A549 (cell line): ENCODE measurements at regions not wholly inside any gene's neighbourhood (a gene's known extent, or its start where the extent isn't known, plus 50 kb on each side); places are given as distances from the start of the nearest gene placed in this dataset.

Source experiments
- ATAC-seq, 2 experiments: fragments of 200-7000 bp in 1 of 2; fragments of >200 bp in 1 of 2; cut with Nextera tagmentation in 1 of 2; cut with Tn5 transposase in 1 of 2; 3 replicates each; pipeline versions ENCODE4 v1.8.0 to v1.9.1; 2018 to 2020; ENCODE audit warnings: mild to moderate bottlenecking in 1 of 2, moderate library complexity in 1 of 2
- CTCF ChIA-PET: fragments of 300-600 bp; sonication (Branson Sonifier 250); formaldehyde crosslinking; extraction: SDS; loops from one replicate; lab custom pipeline; 2021; ENCODE audit warnings: antibody characterized with exemption, inconsistent platforms; lab: Yijun Ruan, JAX
- POLR2A ChIA-PET: fragments of 350-600 bp; formaldehyde crosslinking; extraction: SDS; loops from one replicate; lab custom pipeline; 2021; ENCODE audit warnings: antibody characterized with exemption, inconsistent platforms; lab: Yijun Ruan, JAX
- DNase-seq, 2 experiments: peaks; one replicate each; pipeline versions ENCODE4 v3.0.0 to v3.0.0-alpha.2; 2011 to 2016; ENCODE audit warnings: low read depth in 1 of 2, low spot score in 1 of 2
- FAIRE-seq: peaks from 2 replicates; lab custom pipeline; 2011; peaks lifted over from hg19 to GRCh38; lab: Jason Lieb, UNC
- H3K27ac ChIP-seq, 2 experiments: fragments of >200 bp; sonication (Bioruptor Twin); formaldehyde crosslinking; 3 replicates each; pipeline ENCODE4 v1.5.1; 2016 to 2017
- H3K4me1 ChIP-seq: fragments of >200 bp; sonication (Bioruptor Twin); formaldehyde crosslinking; 3 replicates; pipeline ENCODE4 v1.6.1; 2016
- H3K4me2 ChIP-seq: fragments of >200 bp; sonication (Bioruptor Twin); formaldehyde crosslinking; 3 replicates; pipeline ENCODE4 v1.6.1; 2016
- H3K4me3 ChIP-seq: fragments of >200 bp; sonication (Bioruptor Twin); formaldehyde crosslinking; 3 replicates; pipeline ENCODE4 v1.5.1; 2016
- H3K9me3 ChIP-seq: fragments of >200 bp; sonication (Bioruptor Twin); formaldehyde crosslinking; 3 replicates; pipeline ENCODE4 v1.6.1; 2016
- BHLHE40 ChIP-seq: IDR thresholded peaks from 2 replicates; pipeline ENCODE4 v1.6.1; 2012; ENCODE audit warnings: low read depth, low read length, inconsistent platforms
- CBX2 ChIP-seq: fragments of 200-600 bp; sonication (generic); IDR thresholded peaks from 2 replicates; pipeline ENCODE4 v1.6.1; 2016; ENCODE audit warnings: low read depth, mild to moderate bottlenecking, borderline replicate concordance
- CHD4 ChIP-seq: fragments of 200-600 bp; sonication (generic); IDR thresholded peaks from 2 replicates; pipeline ENCODE4 v1.6.1; 2016; ENCODE audit warnings: antibody characterized with exemption, mild to moderate bottlenecking, borderline replicate concordance
- E2F6 ChIP-seq: IDR thresholded peaks from 2 replicates; pipeline ENCODE4 v1.6.1; 2012; ENCODE audit warnings: low read depth, borderline replicate concordance
- EP300 ChIP-seq, 2 experiments: fragments of >200 bp; sonication (Bioruptor Twin); formaldehyde crosslinking; IDR thresholded peaks; 2 replicates in 1 of 2; 3 replicates in 1 of 2; pipeline ENCODE4 v1.6.1; 2016 to 2017
- FOSL2 ChIP-seq, 2 experiments: fragments of 450-650 bp in 1 of 2; fragments of >200 bp in 1 of 2; sonication (Bioruptor Twin) in 1 of 2; formaldehyde crosslinking; IDR thresholded peaks; 2 replicates each; pipeline versions ENCODE4 v1.5.0 to v1.6.1; 2016 to 2020; ENCODE audit warnings: mild to moderate bottlenecking in 1 of 2, moderate library complexity in 1 of 2
- FOXS1 ChIP-seq: fragments of 250-450 bp; sonication (Bioruptor Pico); IDR thresholded peaks from 2 replicates; pipeline ENCODE4 v1.5.0; 2020; ENCODE audit warnings: mild to moderate bottlenecking, moderate library complexity
- HEYL ChIP-seq: fragments of 250-450 bp; sonication (Bioruptor Pico); IDR thresholded peaks from 2 replicates; pipeline ENCODE4 v1.8.0; 2021; ENCODE audit warnings: mild to moderate bottlenecking, moderate library complexity
- HOXA7 ChIP-seq: fragments of 250-450 bp; sonication (Bioruptor Pico); IDR thresholded peaks from 2 replicates; pipeline ENCODE4 v1.5.0; 2020; ENCODE audit warnings: mild to moderate bottlenecking, moderate library complexity
- JUN ChIP-seq, 2 experiments: fragments of >200 bp; sonication (Bioruptor Twin); formaldehyde crosslinking; IDR thresholded peaks; 2 replicates in 1 of 2; 3 replicates in 1 of 2; pipeline ENCODE4 v1.6.1; 2016 to 2017
- POLR2AphosphoS2 ChIP-seq: conservative IDR thresholded peaks from 2 replicates; pipeline ENCODE4 v1.6.1; 2012; ENCODE audit warnings: low read length, improper control_type of control experiment, inconsistent platforms
- RAD21 ChIP-seq, 2 experiments: fragments of >200 bp in 1 of 2; sonication (Bioruptor Twin) in 1 of 2; formaldehyde crosslinking in 1 of 2; IDR thresholded peaks in 1 of 2; conservative IDR thresholded peaks in 1 of 2; 2 replicates in 1 of 2; 3 replicates in 1 of 2; pipeline ENCODE4 v1.6.1; 2012 to 2018; ENCODE audit warnings: inconsistent platforms in 1 of 2
- RARB ChIP-seq: fragments of 250-450 bp; sonication (Bioruptor Pico); IDR thresholded peaks from 2 replicates; pipeline ENCODE4 v1.8.0; 2021; ENCODE audit warnings: mild to moderate bottlenecking, moderate library complexity
- RNF2 ChIP-seq: fragments of 200-600 bp; sonication (generic); IDR thresholded peaks from 2 replicates; pipeline ENCODE4 v1.6.1; 2016; ENCODE audit warnings: low read depth, mild to moderate bottlenecking, antibody characterized with exemption, moderate library complexity, borderline replicate concordance
- SREBF2 ChIP-seq: fragments of 450-650 bp; IDR thresholded peaks from 2 replicates; pipeline ENCODE4 v1.6.1; 2014; ENCODE audit warnings: mild to moderate bottlenecking, moderate library complexity
- TFCP2L1 ChIP-seq: fragments of 250-450 bp; sonication (Bioruptor Pico); IDR thresholded peaks from 2 replicates; pipeline ENCODE4 v1.5.0; 2021; ENCODE audit warnings: mild to moderate bottlenecking
- ZC3H11A ChIP-seq: fragments of 450-650 bp; IDR thresholded peaks from 2 replicates; pipeline ENCODE4 v1.6.1; 2014; ENCODE audit warnings: antibody characterized with exemption, mild to moderate bottlenecking
- WGBS: methylation state at CpG from one replicate; pipeline ENCODE4 v1.1.6; 2017; ENCODE audit errors: missing lambda C conversion rate; 5-methylcytosine and 5-hydroxymethylcytosine counted together
- TF ChIP-seq, protein P1 (sequence below): IDR thresholded peaks from 2 replicates; pipeline ENCODE4 v1.6.1; 2012
- TF ChIP-seq, protein P2 (sequence below): fragments of 250-450 bp; sonication (Bioruptor Pico); IDR thresholded peaks from 2 replicates; pipeline ENCODE4 v1.5.0; 2021; ENCODE audit warnings: mild to moderate bottlenecking, moderate library complexity, borderline replicate concordance
- TF ChIP-seq, protein P3 (sequence below): fragments of >200 bp; sonication (Bioruptor Twin); formaldehyde crosslinking; IDR thresholded peaks from 3 replicates; pipeline ENCODE4 v1.5.1; 2016

DNA sequence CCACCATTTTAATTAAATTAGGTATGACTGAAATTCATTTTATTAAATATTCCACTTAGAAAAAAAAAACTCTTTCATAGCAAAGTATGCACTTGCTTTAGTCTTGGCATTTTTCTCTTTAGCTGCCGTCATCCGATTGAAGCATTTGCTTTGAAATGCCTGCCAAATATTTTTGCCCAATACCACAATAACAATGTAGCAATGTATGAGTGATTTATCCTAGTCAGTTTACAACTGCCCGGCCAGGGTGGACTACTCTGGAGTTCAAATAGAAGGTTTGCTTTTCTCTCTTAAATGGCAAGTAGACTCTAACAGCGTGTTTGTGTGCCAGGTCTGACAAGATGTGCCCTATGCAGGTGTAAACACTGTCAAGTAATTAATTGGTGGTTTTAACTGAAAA is 675.3 kb upstream of the SGCG start:
- WGBS: 66% methylated on average over 4 of the region's 4 CpGs
- no peak overlapping the region for H3K4me3 ChIP-seq
- DNase-seq (no peak), ATAC-seq (no peak), FAIRE-seq (no peak)
- POLR2A ChIA-PET: no interaction called here
- H3K9me3 ChIP-seq: no peaks in the 10 kb centered on the region
- no peak overlapping the region for H3K27ac ChIP-seq
- H3K4me1 ChIP-seq: no peaks in the 10 kb centered on the region
- TF ChIP-seq, protein P1, sequence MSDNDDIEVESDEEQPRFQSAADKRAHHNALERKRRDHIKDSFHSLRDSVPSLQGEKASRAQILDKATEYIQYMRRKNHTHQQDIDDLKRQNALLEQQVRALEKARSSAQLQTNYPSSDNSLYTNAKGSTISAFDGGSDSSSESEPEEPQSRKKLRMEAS: no peak
- no peak for TF ChIP-seq EP300 (IDR thresholded peaks at IDR 0.05)
- no peak for TF ChIP-seq HOXA7 (CRISPR knock-in tag)
- TF ChIP-seq, all 56 proteins: peak for 0
- CTCF ChIA-PET: no interaction called here
- no peak overlapping the region for H3K4me2 ChIP-seq

DNA sequence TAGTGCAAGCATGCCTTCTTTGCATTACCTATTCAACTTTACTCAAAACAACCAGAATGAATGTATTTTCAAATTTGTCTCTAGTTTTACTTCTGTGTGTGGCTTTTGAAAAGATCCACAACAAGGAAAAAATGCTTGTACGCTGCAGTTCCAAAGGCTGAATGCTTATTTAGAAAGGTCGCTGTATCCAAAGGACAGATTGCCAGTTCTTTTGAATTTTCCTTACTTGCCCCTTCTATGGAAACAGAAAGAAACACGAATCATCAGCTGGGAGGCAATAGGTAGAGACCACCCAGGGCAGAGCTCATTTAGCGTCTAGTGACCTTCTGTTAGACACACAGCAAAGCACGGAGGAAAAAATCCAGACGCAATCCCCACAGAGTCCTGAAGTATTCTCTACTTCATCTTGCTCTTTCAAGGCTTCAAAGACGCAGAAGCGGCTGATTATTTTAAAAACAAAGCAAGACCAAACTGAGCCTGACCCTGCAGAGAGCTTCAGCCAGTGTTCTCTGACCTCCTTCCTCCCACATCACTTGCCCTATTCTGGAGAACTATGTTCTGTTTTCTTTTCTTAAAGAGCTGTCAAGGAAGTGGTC is 674.6 kb upstream of the SGCG start:
- ChIA-PET CTCF (no interaction called here), POLR2A (no interaction called here)
- no peak overlapping the region for H3K4me2 ChIP-seq
- H3K9me3 ChIP-seq: no peaks in the 10 kb centered on the region
- H3K4me1 ChIP-seq: no peaks in the 10 kb centered on the region
- ATAC-seq (no peak), DNase-seq (no peak), FAIRE-seq (no peak)
- no peak overlapping the region for H3K4me3 ChIP-seq
- TF ChIP-seq, protein P2, sequence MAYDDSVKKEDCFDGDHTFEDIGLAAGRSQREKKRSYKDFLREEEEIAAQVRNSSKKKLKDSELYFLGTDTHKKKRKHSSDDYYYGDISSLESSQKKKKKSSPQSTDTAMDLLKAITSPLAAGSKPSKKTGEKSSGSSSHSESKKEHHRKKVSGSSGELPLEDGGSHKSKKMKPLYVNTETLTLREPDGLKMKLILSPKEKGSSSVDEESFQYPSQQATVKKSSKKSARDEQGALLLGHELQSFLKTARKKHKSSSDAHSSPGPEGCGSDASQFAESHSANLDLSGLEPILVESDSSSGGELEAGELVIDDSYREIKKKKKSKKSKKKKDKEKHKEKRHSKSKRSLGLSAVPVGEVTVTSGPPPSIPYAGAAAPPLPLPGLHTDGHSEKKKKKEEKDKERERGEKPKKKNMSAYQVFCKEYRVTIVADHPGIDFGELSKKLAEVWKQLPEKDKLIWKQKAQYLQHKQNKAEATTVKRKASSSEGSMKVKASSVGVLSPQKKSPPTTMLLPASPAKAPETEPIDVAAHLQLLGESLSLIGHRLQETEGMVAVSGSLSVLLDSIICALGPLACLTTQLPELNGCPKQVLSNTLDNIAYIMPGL (CRISPR knock-in tag): no peak
- TF ChIP-seq FOXS1 (CRISPR knock-in tag) (no peak), POLR2AphosphoS2 (no peak), E2F6 (no peak), BHLHE40 (no peak), CHD4 (no peak), RAD21 (conservative IDR thresholded peaks at IDR 0.05 in 1 of 2, IDR thresholded peaks at IDR 0.05 in 1 of 2) (no peak), TFCP2L1 (CRISPR knock-in tag) (no peak), SREBF2 (no peak), ZC3H11A (no peak), FOSL2 (IDR thresholded peaks at IDR 0.05) (no peak), FOSL2 (CRISPR knock-in tag; IDR thresholded peaks at IDR 0.05) (no peak), HOXA7 (CRISPR knock-in tag) (no peak), RARB (no peak), JUN (IDR thresholded peaks at IDR 0.05) (no peak), CBX2 (no peak), RNF2 (no peak), HEYL (no peak)
- TF ChIP-seq, protein P1: no peak
- TF ChIP-seq, protein P3, sequence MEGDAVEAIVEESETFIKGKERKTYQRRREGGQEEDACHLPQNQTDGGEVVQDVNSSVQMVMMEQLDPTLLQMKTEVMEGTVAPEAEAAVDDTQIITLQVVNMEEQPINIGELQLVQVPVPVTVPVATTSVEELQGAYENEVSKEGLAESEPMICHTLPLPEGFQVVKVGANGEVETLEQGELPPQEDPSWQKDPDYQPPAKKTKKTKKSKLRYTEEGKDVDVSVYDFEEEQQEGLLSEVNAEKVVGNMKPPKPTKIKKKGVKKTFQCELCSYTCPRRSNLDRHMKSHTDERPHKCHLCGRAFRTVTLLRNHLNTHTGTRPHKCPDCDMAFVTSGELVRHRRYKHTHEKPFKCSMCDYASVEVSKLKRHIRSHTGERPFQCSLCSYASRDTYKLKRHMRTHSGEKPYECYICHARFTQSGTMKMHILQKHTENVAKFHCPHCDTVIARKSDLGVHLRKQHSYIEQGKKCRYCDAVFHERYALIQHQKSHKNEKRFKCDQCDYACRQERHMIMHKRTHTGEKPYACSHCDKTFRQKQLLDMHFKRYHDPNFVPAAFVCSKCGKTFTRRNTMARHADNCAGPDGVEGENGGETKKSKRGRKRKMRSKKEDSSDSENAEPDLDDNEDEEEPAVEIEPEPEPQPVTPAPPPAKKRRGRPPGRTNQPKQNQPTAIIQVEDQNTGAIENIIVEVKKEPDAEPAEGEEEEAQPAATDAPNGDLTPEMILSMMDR: no peak
- no peak overlapping the region for H3K27ac ChIP-seq
- 41% methylated on average over 8 of the region's 8 CpGs for whole genome bisulfite sequencing
